WERI-Rb-1 (cell line): ENCODE measurements at regions not wholly inside any gene's neighbourhood (a gene's known extent, or its start where the extent isn't known, plus 50 kb on each side); places are given as distances from the start of the nearest gene placed in this dataset.

Experiments
- DNase-seq: peaks from one replicate; pipeline ENCODE4 v3.0.0-alpha.2; 2020
- H3K27ac ChIP-seq: fragments of 250-450 bp; sonication (Bioruptor Pico); 2 replicates; pipeline ENCODE4 v1.5.1; 2020; ENCODE audit warnings: mild to moderate bottlenecking, moderate library complexity
- H3K27me3 ChIP-seq: fragments of 250-450 bp; sonication (Bioruptor Pico); 2 replicates; pipeline ENCODE4 v1.5.1; 2021; ENCODE audit warnings: mild to moderate bottlenecking, low read depth, moderate library complexity; ENCODE audit not compliant: insufficient read depth, severe bottlenecking
- H3K36me3 ChIP-seq: fragments of 250-450 bp; sonication (Bioruptor Pico); 2 replicates; pipeline ENCODE4 v1.5.1; 2020; ENCODE audit warnings: mild to moderate bottlenecking, moderate library complexity
- H3K4me3 ChIP-seq: 2 replicates; pipeline ENCODE4 v1.5.1; 2011; ENCODE audit warnings: low read depth, mild to moderate bottlenecking, control low read depth, low read length
- H3K9me3 ChIP-seq: fragments of 250-450 bp; sonication (Bioruptor Pico); 2 replicates; pipeline ENCODE4 v1.5.1; 2021; ENCODE audit warnings: mild to moderate bottlenecking, moderate library complexity; ENCODE audit not compliant: severe bottlenecking
- CTCF ChIP-seq: IDR thresholded peaks from 2 replicates; pipeline ENCODE4 v1.5.1; 2011; ENCODE audit warnings: low read depth, mild to moderate bottlenecking, control low read depth, inconsistent platforms, low read length

DNA sequence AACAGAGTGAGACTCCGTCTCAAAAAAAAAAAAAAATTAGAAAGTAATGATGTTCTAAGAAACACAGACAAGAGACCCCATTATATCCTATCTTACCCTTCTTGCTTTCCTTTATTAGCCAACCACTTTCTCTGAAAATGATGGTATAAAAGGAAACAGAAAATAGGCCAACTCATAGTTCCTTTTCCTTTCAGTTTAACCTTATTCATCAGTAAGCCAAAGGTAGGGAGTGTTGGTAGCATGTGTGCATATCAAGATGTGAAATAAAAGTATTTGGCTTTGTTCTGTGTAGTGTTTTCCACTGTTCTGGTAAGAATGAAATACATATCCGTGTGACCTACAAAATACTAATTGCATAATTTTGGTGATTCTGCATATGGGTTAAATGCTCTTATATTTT lies 266.6 kb downstream of the ZNF674 start:
- no peaks in the 10 kb centered on the region for H3K36me3 ChIP-seq
- H3K27ac ChIP-seq: no peak overlapping the region
- no peak for TF ChIP-seq CTCF
- H3K4me3 ChIP-seq: no peak overlapping the region
- no peaks in the 10 kb centered on the region for H3K27me3 ChIP-seq
- H3K9me3 ChIP-seq: no peaks in the 10 kb centered on the region
- DNase-seq: no peak

DNA sequence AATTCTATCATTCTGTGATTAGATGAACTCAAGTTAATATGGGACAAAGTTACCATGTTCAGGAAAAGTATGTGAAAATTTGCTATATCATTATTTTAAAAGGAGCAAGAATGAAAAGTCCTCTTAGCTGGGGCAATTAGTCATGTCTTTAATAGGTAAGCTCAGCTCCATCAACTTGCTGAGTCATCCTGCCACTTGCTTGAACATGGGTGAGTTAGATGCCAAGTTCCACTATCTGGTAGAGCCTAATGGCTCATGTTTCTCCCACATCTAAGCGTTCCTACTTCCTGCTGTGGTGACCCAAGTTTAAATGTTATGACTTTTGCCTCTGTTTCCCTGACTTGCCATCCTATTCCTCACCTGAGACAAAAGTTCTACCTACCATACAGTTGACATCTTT lies 276.8 kb downstream of the ZNF674 start:
- TF ChIP-seq CTCF: no peak
- DNase-seq: no peak
- H3K27me3 ChIP-seq: peaks cover 9% of the 10 kb centered on the region
- no peaks in the 10 kb centered on the region for H3K36me3 ChIP-seq
- H3K27ac ChIP-seq: no peak overlapping the region
- no peaks in the 10 kb centered on the region for H3K9me3 ChIP-seq
- H3K4me3 ChIP-seq: no peak overlapping the region

DNA sequence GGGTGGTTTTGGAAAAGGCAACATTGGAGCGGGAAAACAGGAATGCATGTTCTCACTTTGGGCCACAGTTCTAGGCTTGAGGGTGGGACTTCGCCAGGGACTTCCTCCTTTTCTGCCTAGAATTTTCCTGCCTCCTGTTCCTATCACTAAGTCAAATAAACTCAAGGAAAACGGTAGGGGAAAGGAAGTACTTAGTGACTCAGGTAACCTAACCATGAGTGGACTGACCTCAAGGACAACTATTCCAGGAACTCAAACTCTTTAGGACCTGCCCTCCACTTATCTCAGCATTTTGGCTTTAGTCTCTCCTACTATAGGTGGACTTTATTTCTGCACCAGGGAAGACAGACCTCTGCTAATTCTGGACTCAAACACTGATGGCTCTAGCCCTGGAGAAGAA lies 281.7 kb downstream of the ZNF674 start:
- TF ChIP-seq CTCF: no peak
- no peak overlapping the region for H3K4me3 ChIP-seq
- peaks cover 12% of the 10 kb centered on the region for H3K27me3 ChIP-seq
- no peaks in the 10 kb centered on the region for H3K36me3 ChIP-seq
- H3K9me3 ChIP-seq: no peaks in the 10 kb centered on the region
- no peak for DNase-seq
- H3K27ac ChIP-seq: no peak overlapping the region

DNA sequence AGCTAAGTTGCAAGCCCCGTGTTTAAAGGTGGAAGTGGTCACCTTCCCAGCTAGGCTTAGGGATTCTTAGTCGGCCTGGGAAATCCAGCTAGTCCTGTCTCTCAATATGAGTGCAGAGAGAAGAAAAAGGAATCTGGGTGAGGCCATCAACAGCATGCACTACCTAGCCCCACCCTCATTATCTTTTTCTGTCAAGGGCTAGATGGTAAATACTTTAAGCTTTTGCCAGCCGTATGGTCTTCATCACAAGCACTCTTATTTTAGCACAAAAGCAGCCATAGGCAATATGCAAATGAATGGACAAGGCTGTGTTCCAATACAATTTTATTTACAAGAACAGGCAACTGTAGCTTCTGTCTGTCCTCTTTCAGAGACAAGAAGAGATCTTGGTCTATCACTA lies 282.9 kb downstream of the ZNF674 start:
- Histone ChIP-seq H3K27me3 (peaks cover 17% of the 10 kb centered on the region), H3K9me3 (no peaks in the 10 kb centered on the region), H3K4me3 (no peak overlapping the region), H3K27ac (no peak overlapping the region), H3K36me3 (no peaks in the 10 kb centered on the region)
- DNase-seq: no peak
- TF ChIP-seq CTCF: no peak

DNA sequence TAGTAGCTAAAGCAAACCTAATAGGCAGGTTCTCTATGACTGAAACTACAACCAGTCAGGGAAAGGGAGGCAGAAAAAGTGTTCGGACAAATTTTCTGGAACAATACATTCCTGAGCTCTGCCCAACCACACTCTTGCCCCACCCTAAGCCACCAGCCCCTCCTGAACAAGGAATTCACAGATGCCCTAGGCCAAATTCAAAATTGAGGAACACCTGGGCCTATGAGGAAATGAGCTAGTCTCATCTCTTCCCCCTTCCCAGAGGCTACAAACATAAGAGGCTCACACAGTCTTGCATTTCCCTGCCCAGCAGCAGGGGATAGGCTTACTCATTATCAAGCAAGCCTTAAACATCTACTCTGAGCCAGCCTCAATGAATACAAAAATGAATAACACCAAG lies 284.7 kb downstream of the ZNF674 start:
- no peak overlapping the region for H3K4me3 ChIP-seq
- TF ChIP-seq CTCF: no peak
- no peaks in the 10 kb centered on the region for H3K9me3 ChIP-seq
- DNase-seq: no peak
- no peaks in the 10 kb centered on the region for H3K36me3 ChIP-seq
- H3K27ac ChIP-seq: no peak overlapping the region
- H3K27me3 ChIP-seq: peaks cover 16% of the 10 kb centered on the region

DNA sequence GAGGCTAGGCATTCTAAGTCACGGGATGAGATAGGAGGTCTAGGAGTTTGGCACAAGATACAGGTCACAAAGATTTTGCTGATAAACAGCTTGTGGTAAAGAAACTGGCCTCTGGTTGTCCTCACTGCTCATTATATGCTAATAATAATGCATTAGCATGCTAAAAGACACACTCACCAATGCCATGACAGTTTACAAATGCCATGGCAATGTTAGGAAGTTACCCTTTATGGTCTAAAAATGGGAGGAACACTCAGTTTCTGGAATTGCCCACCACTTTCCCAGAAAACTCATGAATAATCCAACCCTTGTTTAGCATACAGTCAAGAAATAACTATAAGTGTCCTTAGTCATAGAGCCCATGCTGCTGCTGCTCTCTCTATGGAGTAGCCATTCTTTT lies 286.9 kb downstream of the ZNF674 start:
- no peak for DNase-seq
- Histone ChIP-seq H3K36me3 (no peaks in the 10 kb centered on the region), H3K4me3 (no peak overlapping the region), H3K9me3 (no peaks in the 10 kb centered on the region), H3K27me3 (peaks cover 13% of the 10 kb centered on the region), H3K27ac (no peak overlapping the region)
- TF ChIP-seq CTCF: no peak
